ENCODE measurements at regions not wholly inside any gene's neighbourhood (a gene's known extent, or its start where the extent isn't known, plus 50 kb on each side); places are given as distances from the start of the nearest gene placed in this dataset.
A peak's percentile ranks its signal among the peaks of the same experiment; 100 is the strongest.
"Not testable (repeated sequence)": the region's sequence is repeated elsewhere in the genome, so short reads cannot be mapped to it uniquely, and the experiment has no call there.

DNA sequence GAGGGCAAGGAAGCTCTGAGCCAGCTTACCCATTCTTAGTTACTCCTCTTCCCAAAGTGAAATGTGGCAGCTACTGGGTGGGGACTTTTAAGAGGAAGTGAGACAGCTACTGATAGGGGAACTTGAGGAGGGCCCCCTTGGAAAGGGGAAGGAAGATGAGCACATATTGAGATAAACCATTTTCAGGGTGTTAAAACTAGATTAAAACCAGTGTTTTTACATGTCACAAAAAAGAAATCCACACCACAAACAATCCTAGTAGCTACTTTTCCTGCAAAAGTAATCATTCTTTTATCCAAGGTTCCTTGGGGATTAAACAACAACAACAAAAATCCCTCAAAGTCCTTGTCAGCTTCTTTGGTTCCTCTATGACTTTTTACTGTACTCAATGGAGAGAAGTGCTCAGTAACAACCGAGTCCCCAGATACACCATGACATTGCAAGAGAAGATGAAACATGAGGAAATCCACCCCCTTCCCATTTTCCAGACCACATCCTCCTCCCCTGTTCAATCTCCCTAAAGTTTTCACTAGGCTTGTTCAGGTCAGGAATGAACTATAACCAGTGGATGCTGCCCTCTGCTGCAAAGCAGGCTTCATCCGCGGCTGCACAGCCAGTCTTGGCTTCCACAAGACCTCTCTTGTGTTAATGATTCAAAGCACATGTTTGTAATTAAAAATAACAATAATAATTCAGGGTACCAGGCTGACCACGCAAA is 113.5 kb upstream of the TMEM164 start:
- DNase-seq (ENCODE audit: extremely low spot score in 2 of 2), result no peak
- no peak overlapping the region for H3K27ac ChIP-seq
- no peaks in the 10 kb centered on the region for H3K9me3 ChIP-seq
- no peaks in the 10 kb centered on the region for H3K36me3 ChIP-seq
- no peaks in the 10 kb centered on the region for H3K27me3 ChIP-seq
- H3K4me3 ChIP-seq, result no peak overlapping the region
- TF ChIP-seq POLR2A (IDR thresholded peaks at IDR 0.05) (no peak), POLR2AphosphoS5 (IDR thresholded peaks at IDR 0.05; ENCODE audit: insufficient read depth in 1 of 2, low read depth in 1 of 2) (no peak)
- TF ChIP-seq, protein P1, sequence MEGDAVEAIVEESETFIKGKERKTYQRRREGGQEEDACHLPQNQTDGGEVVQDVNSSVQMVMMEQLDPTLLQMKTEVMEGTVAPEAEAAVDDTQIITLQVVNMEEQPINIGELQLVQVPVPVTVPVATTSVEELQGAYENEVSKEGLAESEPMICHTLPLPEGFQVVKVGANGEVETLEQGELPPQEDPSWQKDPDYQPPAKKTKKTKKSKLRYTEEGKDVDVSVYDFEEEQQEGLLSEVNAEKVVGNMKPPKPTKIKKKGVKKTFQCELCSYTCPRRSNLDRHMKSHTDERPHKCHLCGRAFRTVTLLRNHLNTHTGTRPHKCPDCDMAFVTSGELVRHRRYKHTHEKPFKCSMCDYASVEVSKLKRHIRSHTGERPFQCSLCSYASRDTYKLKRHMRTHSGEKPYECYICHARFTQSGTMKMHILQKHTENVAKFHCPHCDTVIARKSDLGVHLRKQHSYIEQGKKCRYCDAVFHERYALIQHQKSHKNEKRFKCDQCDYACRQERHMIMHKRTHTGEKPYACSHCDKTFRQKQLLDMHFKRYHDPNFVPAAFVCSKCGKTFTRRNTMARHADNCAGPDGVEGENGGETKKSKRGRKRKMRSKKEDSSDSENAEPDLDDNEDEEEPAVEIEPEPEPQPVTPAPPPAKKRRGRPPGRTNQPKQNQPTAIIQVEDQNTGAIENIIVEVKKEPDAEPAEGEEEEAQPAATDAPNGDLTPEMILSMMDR (IDR thresholded peaks at IDR 0.05), result no peak
- H3K4me1 ChIP-seq, result no peaks in the 10 kb centered on the region
- intact Hi-C loops (cut with DNase I), result no loop called here

DNA sequence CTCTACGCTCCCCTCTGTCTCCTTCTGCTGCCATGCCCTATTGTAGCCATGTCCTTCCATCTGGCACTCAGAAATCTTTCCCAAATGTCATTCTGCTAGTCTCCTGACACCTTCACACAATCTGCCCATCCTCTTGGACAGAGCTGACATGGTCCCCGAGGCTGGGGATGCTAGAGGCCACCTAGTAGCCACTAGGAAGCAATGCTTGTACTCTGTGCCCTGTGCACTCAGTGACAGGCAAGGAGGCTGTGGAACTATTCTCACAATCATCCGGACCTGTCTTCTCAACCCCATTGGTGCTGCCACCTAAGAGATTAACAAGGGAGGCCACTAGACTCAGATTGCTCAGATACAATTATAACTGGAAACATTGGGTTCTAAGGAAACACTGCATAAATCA is 112.6 kb upstream of the TMEM164 start:
- TF ChIP-seq POLR2A (IDR thresholded peaks at IDR 0.05) (no peak), POLR2AphosphoS5 (IDR thresholded peaks at IDR 0.05; ENCODE audit: insufficient read depth in 1 of 2, low read depth in 1 of 2) (no peak)
- TF ChIP-seq, protein P1 (IDR thresholded peaks at IDR 0.05), result no peak
- no peaks in the 10 kb centered on the region for H3K4me1 ChIP-seq
- no peaks in the 10 kb centered on the region for H3K27me3 ChIP-seq
- DNase-seq (ENCODE audit: extremely low spot score in 2 of 2), result no peak
- H3K27ac ChIP-seq, result no peak overlapping the region
- no peaks in the 10 kb centered on the region for H3K9me3 ChIP-seq
- H3K4me3 ChIP-seq, result no peak overlapping the region
- H3K36me3 ChIP-seq, result no peaks in the 10 kb centered on the region
- intact Hi-C loops (cut with DNase I), result no loop called here

GRCh38 chrX:109890910-109891502 is 111.9 kb upstream of the TMEM164 start:
- Histone ChIP-seq H3K4me3 (no peak overlapping the region), H3K27ac (no peak overlapping the region), H3K27me3 (no peaks in the 10 kb centered on the region), H3K36me3 (no peaks in the 10 kb centered on the region), H3K4me1 (no peaks in the 10 kb centered on the region), H3K9me3 (no peaks in the 10 kb centered on the region)
- intact Hi-C loops (cut with DNase I), result no loop called here
- no peak for TF ChIP-seq POLR2A (IDR thresholded peaks at IDR 0.05)
- TF ChIP-seq, protein P1 (IDR thresholded peaks at IDR 0.05), result peak; percentile 56 to 76 (median 67)
- no peak for TF ChIP-seq POLR2AphosphoS5 (IDR thresholded peaks at IDR 0.05; ENCODE audit: insufficient read depth in 1 of 2, low read depth in 1 of 2)
- no peak for DNase-seq (ENCODE audit: extremely low spot score in 2 of 2)

GRCh38 chrX:109896024-109896423 is 106.9 kb upstream of the TMEM164 start:
- H3K4me1 ChIP-seq; intact Hi-C loops (cut with DNase I): not testable (repeated sequence)

DNA sequence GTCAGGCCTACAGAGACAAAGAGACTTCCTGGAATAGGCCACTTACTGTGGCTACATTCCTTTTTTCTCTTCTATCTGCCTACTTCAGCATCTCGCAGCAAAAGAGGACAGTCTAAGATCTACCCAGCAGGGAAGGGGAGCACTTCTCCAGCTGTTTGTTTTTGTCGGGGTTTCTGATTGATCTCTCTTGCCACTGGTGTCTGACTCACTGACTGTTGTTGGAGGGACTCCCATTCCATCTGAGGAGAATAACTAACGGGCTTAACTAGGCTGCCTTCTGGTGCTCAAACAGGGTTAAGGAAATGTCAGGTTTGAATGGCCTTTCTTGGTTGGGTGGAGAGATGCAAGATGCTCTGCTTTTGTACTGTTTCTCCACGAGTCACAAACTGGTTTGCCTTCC is 100.2 kb upstream of the TMEM164 start:
- H3K4me3 ChIP-seq, result no peak overlapping the region
- DNase-seq (ENCODE audit: extremely low spot score in 2 of 2), result no peak
- TF ChIP-seq, protein P1 (IDR thresholded peaks at IDR 0.05), result no peak
- TF ChIP-seq POLR2A (IDR thresholded peaks at IDR 0.05) (no peak), POLR2AphosphoS5 (IDR thresholded peaks at IDR 0.05; ENCODE audit: insufficient read depth in 1 of 2, low read depth in 1 of 2) (no peak)
- H3K9me3 ChIP-seq, result no peaks in the 10 kb centered on the region
- intact Hi-C loops (cut with DNase I), result no loop called here
- no peaks in the 10 kb centered on the region for H3K27me3 ChIP-seq
- no peaks in the 10 kb centered on the region for H3K4me1 ChIP-seq
- H3K27ac ChIP-seq, result no peak overlapping the region
- H3K36me3 ChIP-seq, result no peaks in the 10 kb centered on the region

More at GRCh38 chrX:109896024-109896423, 106.9 kb upstream of the TMEM164 start:
- not testable (repeated sequence) for H3K27me3 ChIP-seq; H3K36me3 ChIP-seq; H3K9me3 ChIP-seq; H3K4me3 ChIP-seq; H3K27ac ChIP-seq; DNase-seq (ENCODE audit: extremely low spot score in 2 of 2)
